ENCODE measurements at regions not wholly inside any gene's neighbourhood (a gene's known extent, or its start where the extent isn't known, plus 50 kb on each side); places are given as distances from the start of the nearest gene placed in this dataset.

DNA sequence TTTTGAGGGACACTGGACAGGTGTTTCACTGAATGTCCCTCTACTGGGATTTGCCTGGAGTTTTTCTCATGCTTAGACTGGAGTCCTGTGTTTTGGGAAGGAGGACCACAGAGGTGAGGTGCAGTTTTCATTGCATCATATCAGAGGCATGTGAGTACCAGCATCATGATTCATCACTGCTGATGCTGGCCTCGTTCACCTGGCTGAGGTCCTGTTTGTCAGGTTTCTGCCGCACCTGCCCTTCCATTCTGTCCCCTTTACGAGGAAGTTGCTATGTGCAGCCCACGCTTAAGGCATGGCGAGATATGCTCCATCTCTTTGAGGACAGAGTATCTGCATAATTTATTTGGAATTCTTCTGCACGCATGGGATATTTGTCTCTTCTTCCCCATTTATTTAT, 162.1 kb downstream of the TENT4A start:
- no peaks in the 10 kb centered on the region for H3K27me3 ChIP-seq (ENCODE audit: low read length)
- no peaks in the 10 kb centered on the region for H3K36me3 ChIP-seq (ENCODE audit: low read length)
- H3K4me2 ChIP-seq (ENCODE audit: low read depth, low read length, poor library complexity, severe bottlenecking), result no peak overlapping the region
- H3K79me2 ChIP-seq (ENCODE audit: insufficient read depth, low read length), result no peaks in the 10 kb centered on the region
- no peaks in the 10 kb centered on the region for H3K9me2 ChIP-seq (replicated peaks; ENCODE audit: insufficient read depth, low read length)
- no peaks in the 10 kb centered on the region for H3F3A ChIP-seq (ENCODE audit: insufficient read depth)
- no peak for TF ChIP-seq EZH2phosphoT487 (conservative IDR thresholded peaks at IDR 0.05; ENCODE audit: low read length)
- TF ChIP-seq, protein P1, sequence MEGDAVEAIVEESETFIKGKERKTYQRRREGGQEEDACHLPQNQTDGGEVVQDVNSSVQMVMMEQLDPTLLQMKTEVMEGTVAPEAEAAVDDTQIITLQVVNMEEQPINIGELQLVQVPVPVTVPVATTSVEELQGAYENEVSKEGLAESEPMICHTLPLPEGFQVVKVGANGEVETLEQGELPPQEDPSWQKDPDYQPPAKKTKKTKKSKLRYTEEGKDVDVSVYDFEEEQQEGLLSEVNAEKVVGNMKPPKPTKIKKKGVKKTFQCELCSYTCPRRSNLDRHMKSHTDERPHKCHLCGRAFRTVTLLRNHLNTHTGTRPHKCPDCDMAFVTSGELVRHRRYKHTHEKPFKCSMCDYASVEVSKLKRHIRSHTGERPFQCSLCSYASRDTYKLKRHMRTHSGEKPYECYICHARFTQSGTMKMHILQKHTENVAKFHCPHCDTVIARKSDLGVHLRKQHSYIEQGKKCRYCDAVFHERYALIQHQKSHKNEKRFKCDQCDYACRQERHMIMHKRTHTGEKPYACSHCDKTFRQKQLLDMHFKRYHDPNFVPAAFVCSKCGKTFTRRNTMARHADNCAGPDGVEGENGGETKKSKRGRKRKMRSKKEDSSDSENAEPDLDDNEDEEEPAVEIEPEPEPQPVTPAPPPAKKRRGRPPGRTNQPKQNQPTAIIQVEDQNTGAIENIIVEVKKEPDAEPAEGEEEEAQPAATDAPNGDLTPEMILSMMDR (IDR thresholded peaks at IDR 0.05; ENCODE audit: insufficient read depth, low read length, poor library complexity, severe bottlenecking), result no peak
- no peaks in the 10 kb centered on the region for H3K9me3 ChIP-seq (ENCODE audit: insufficient read depth, low read length)
- H3K9ac ChIP-seq (ENCODE audit: low read length), result no peak overlapping the region
- no peak overlapping the region for H3K4me3 ChIP-seq (ENCODE audit: insufficient read depth, low read length, poor library complexity, severe bottlenecking)
- H3K27ac ChIP-seq (ENCODE audit: low read depth, low read length), result no peak overlapping the region
- no peaks in the 10 kb centered on the region for H4K20me1 ChIP-seq (ENCODE audit: low read depth, low read length)
- no peak overlapping the region for H2AFZ ChIP-seq (ENCODE audit: low read depth, low read length, severe bottlenecking)

DNA sequence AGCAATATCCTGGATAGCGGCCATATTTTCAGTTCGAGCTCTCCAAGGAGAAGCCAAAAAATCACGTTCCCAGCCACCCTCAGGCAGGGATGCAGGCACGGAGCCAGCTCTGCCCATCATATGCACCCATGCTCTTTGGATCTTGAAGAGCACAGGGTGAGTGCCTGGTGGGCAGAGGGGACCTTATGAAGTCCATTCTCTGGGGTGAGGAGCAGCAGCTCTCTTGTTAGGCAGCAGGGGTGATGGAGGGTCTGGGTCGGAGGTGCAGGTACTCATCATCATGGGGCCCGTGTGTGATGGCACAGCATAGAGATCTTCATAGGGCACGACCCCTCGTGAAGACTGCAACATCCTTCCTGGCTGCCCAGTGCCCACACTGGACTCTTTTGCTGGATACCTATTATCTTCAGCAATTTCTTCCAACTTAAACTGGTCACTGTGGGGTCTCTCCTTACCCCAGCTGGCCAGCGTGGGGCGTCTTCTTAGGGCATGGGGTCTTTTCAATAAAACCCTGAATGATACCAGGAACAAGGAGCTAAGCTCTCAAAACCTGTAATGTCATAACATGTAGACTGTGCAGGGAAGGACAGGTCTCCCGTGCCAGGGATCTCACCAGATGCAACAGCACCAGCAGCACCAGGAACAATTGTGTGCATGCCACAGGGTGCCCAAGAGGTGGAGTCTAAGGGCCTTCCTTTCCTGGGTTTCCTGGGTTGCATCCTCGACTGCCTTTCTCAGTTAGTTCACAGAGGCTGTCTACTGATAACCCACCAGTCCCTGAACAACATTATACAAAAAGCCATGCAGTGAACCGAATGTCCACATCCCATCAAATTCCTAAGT, 165.0 kb downstream of the TENT4A start:
- Histone ChIP-seq H3K36me3 (ENCODE audit: low read length) (no peaks in the 10 kb centered on the region), H3K9me2 (replicated peaks; ENCODE audit: insufficient read depth, low read length) (no peaks in the 10 kb centered on the region), H4K20me1 (ENCODE audit: low read depth, low read length) (no peaks in the 10 kb centered on the region), H2AFZ (ENCODE audit: low read depth, low read length, severe bottlenecking) (no peak overlapping the region), H3K9me3 (ENCODE audit: insufficient read depth, low read length) (no peaks in the 10 kb centered on the region), H3K27me3 (ENCODE audit: low read length) (no peaks in the 10 kb centered on the region), H3K79me2 (ENCODE audit: insufficient read depth, low read length) (no peaks in the 10 kb centered on the region), H3F3A (ENCODE audit: insufficient read depth) (no peaks in the 10 kb centered on the region), H3K9ac (ENCODE audit: low read length) (no peak overlapping the region), H3K4me2 (ENCODE audit: low read depth, low read length, poor library complexity, severe bottlenecking) (no peak overlapping the region), H3K4me3 (ENCODE audit: insufficient read depth, low read length, poor library complexity, severe bottlenecking) (no peak overlapping the region), H3K27ac (ENCODE audit: low read depth, low read length) (no peak overlapping the region)
- TF ChIP-seq EZH2phosphoT487 (conservative IDR thresholded peaks at IDR 0.05; ENCODE audit: low read length), result no peak
- TF ChIP-seq, protein P1 (IDR thresholded peaks at IDR 0.05; ENCODE audit: insufficient read depth, low read length, poor library complexity, severe bottlenecking), result no peak

DNA sequence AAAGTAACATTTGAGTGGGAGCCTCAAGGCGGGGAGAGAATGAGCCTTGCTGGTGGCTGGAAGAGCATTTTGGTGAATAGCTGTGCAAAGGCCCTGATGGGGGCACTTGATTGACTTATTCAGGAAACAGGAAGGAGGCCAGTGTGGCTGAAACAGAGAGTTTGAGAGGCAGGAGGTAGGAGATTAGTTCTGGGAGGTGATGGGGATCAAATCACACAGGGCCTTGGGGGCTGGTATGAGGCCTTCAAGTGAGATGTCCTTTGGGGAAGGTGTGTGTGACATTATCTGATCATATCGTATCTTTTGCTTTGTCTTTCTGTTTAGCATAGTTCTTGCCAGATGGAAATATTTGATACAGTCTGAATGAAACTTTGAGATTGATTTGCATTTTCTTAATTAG, 172.3 kb downstream of the TENT4A start:
- Histone ChIP-seq H3K27ac (ENCODE audit: low read depth, low read length) (no peak overlapping the region), H3K9me2 (replicated peaks; ENCODE audit: insufficient read depth, low read length) (no peaks in the 10 kb centered on the region), H4K20me1 (ENCODE audit: low read depth, low read length) (no peaks in the 10 kb centered on the region), H2AFZ (ENCODE audit: low read depth, low read length, severe bottlenecking) (no peak overlapping the region), H3K9ac (ENCODE audit: low read length) (no peak overlapping the region), H3K9me3 (ENCODE audit: insufficient read depth, low read length) (peaks cover 12% of the 10 kb centered on the region; the same call in 1 of the 2 replicates), H3K27me3 (ENCODE audit: low read length) (no peaks in the 10 kb centered on the region), H3K4me3 (ENCODE audit: insufficient read depth, low read length, poor library complexity, severe bottlenecking) (no peak overlapping the region), H3K36me3 (ENCODE audit: low read length) (no peaks in the 10 kb centered on the region), H3F3A (ENCODE audit: insufficient read depth) (no peaks in the 10 kb centered on the region), H3K4me2 (ENCODE audit: low read depth, low read length, poor library complexity, severe bottlenecking) (no peak overlapping the region), H3K79me2 (ENCODE audit: insufficient read depth, low read length) (no peaks in the 10 kb centered on the region)
- TF ChIP-seq, protein P1 (IDR thresholded peaks at IDR 0.05; ENCODE audit: insufficient read depth, low read length, poor library complexity, severe bottlenecking), result no peak
- no peak for TF ChIP-seq EZH2phosphoT487 (conservative IDR thresholded peaks at IDR 0.05; ENCODE audit: low read length)

All from SU-DHL-6 (cell line).